Type B pancreatic cell (in vitro differentiated cells): ENCODE measurements at regions not wholly inside any gene's neighbourhood (a gene's known extent, or its start where the extent isn't known, plus 50 kb on each side); places are given as distances from the start of the nearest gene placed in this dataset.
"Not testable (repeated sequence)": the region's sequence is repeated elsewhere in the genome, so short reads cannot be mapped to it uniquely, and the experiment has no call there.

Experiments used
- DNase-seq: peaks from one replicate; pipeline ENCODE4 v3.0.0; 2021; ENCODE audit warnings: mixed read lengths; ENCODE audit not compliant: unreplicated experiment; ENCODE audit errors: extremely low spot score
- H3K27ac Mint-ChIP-seq: 2 replicates; pipeline ENCODE4 v1.8.0; 2021; ENCODE audit warnings: mild to moderate bottlenecking, mixed read lengths
- H3K27me3 Mint-ChIP-seq: 2 replicates; pipeline ENCODE4 v1.8.0; 2021; ENCODE audit warnings: mixed read lengths
- H3K36me3 Mint-ChIP-seq: 2 replicates; pipeline ENCODE4 v1.8.0; 2021; ENCODE audit warnings: mixed read lengths
- H3K4me1 Mint-ChIP-seq: one replicate; pipeline ENCODE4 v1.8.0; 2021; ENCODE audit warnings: mixed read lengths; ENCODE audit not compliant: unreplicated experiment
- H3K4me3 Mint-ChIP-seq: 2 replicates; pipeline ENCODE4 v1.8.0; 2021; ENCODE audit warnings: mild to moderate bottlenecking, mixed read lengths
- H3K9me3 Mint-ChIP-seq: 2 replicates; pipeline ENCODE4 v1.8.0; 2021; ENCODE audit warnings: mixed read lengths
- CTCF ChIP-seq: fragments of 200-600 bp; sonication (generic); conservative IDR thresholded peaks from 2 replicates; pipeline ENCODE4 v1.5.0; 2021; ENCODE audit warnings: antibody characterized with exemption, mild to moderate bottlenecking

DNA sequence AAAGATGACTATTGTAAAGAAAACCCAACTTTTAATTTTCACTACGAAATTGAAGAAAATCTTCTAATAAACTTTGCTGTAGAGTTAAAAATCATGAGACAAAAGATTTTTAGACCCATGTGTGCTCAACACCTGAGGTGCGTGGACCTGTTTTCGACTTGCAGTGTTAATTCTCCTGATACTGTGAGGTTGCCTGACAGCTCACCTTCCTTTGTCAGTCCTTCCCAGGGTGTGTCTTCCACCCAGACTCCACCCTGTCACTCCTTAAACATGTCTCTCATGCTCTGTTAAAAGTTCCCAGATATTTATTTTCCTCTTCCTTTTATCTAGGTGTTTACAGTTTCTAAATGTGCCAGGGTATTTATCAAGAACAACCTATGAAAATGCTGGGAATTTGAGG lies 151.3 kb upstream of the NT5E start:
- Mint-ChIP-seq H3K27ac (no peak overlapping the region), H3K4me3 (no peak overlapping the region), H3K27me3 (no peaks in the 10 kb centered on the region), H3K36me3 (no peaks in the 10 kb centered on the region), H3K9me3 (no peaks in the 10 kb centered on the region), H3K4me1 (no peaks in the 10 kb centered on the region)
- TF ChIP-seq CTCF = no peak
- DNase-seq = no peak

- H3K4me3 Mint-ChIP-seq = no peak overlapping the region
- H3K27ac Mint-ChIP-seq = no peak overlapping the region
- no peaks in the 10 kb centered on the region for H3K9me3 Mint-ChIP-seq
- DNase-seq = no peak
- TF ChIP-seq CTCF = no peak
- H3K4me1 Mint-ChIP-seq = no peaks in the 10 kb centered on the region
- H3K36me3 Mint-ChIP-seq = no peaks in the 10 kb centered on the region
- H3K27me3 Mint-ChIP-seq = peaks cover 7% of the 10 kb centered on the region
Measured at GRCh38 chr6:85291326-85291725, 158.6 kb upstream of the NT5E start.

- DNase-seq = no peak
- no peaks in the 10 kb centered on the region for H3K36me3 Mint-ChIP-seq
- no peak overlapping the region for H3K27ac Mint-ChIP-seq
- TF ChIP-seq CTCF = no peak
- H3K4me3 Mint-ChIP-seq = no peak overlapping the region
- no peaks in the 10 kb centered on the region for H3K9me3 Mint-ChIP-seq
- H3K4me1 Mint-ChIP-seq = no peaks in the 10 kb centered on the region
- no peaks in the 10 kb centered on the region for H3K27me3 Mint-ChIP-seq
Measured at GRCh38 chr6:85287654-85288053, 162.2 kb upstream of the NT5E start.

DNA sequence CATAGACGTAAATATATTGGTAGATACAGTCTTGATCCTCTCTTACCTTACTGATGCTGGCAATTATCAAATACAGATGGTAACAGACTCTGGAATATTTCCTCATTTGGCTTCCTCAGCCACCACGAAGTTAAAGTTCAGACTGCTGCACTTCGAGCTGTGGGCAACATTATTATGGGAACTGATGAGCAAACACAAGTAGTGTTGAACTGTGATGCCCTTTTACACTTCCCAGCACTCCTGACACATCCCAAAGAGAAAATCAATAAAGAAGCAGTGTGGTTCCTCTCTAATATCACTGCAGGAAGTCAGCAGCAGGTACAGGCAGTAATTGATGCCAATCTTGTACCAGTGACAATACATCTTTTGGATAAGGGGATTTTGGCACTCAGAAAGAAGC lies 162.7 kb upstream of the NT5E start:
- no peak overlapping the region for H3K27ac Mint-ChIP-seq
- H3K27me3 Mint-ChIP-seq = no peaks in the 10 kb centered on the region
- DNase-seq = no peak
- no peak overlapping the region for H3K4me3 Mint-ChIP-seq
- no peaks in the 10 kb centered on the region for H3K36me3 Mint-ChIP-seq
- no peaks in the 10 kb centered on the region for H3K9me3 Mint-ChIP-seq
- H3K4me1 Mint-ChIP-seq = no peaks in the 10 kb centered on the region
- no peak for TF ChIP-seq CTCF

- not testable (repeated sequence) for H3K27ac Mint-ChIP-seq, H3K36me3 Mint-ChIP-seq, H3K9me3 Mint-ChIP-seq, DNase-seq, H3K27me3 Mint-ChIP-seq, H3K4me3 Mint-ChIP-seq, H3K4me1 Mint-ChIP-seq
Measured at GRCh38 chr6:85286507-85286906, 163.4 kb upstream of the NT5E start.

GRCh38 chr6:85285934-85286333 lies 163.9 kb upstream of the NT5E start:
- DNase-seq = no peak
- Mint-ChIP-seq H3K27me3 (no peaks in the 10 kb centered on the region), H3K9me3 (no peaks in the 10 kb centered on the region), H3K27ac (no peak overlapping the region), H3K4me1 (no peaks in the 10 kb centered on the region), H3K36me3 (no peaks in the 10 kb centered on the region), H3K4me3 (no peak overlapping the region)
- no peak for TF ChIP-seq CTCF
